SU-DHL-6 (cell line): ENCODE measurements at regions not wholly inside any gene's neighbourhood (a gene's known extent, or its start where the extent isn't known, plus 50 kb on each side); places are given as distances from the start of the nearest gene placed in this dataset.
"Not testable (repeated sequence)": the region's sequence is repeated elsewhere in the genome, so short reads cannot be mapped to it uniquely, and the experiment has no call there.

Experiments
- CTCF ChIP-seq: fragments of 200-600 bp; sonication (generic); IDR thresholded peaks from one replicate; pipeline ENCODE4 v1.5.1; 2017; ENCODE audit warnings: antibody characterized with exemption, mild to moderate bottlenecking, low read length, moderate library complexity; ENCODE audit not compliant: insufficient read depth, poor library complexity, severe bottlenecking
- EZH2phosphoT487 ChIP-seq: fragments of 200-600 bp; sonication (generic), shearing (Covaris generic); conservative IDR thresholded peaks from 2 replicates; pipeline ENCODE4 v1.6.1; 2018; ENCODE audit warnings: mild to moderate bottlenecking, antibody characterized with exemption, low read length, moderate library complexity, mixed read lengths

- not testable (repeated sequence) for TF ChIP-seq CTCF, EZH2phosphoT487
Measured at GRCh38 chr3:102357313-102357712, 77.5 kb upstream of the ZPLD1 start.
